Gastrocnemius medialis (tissue), 4 donors: ENCODE measurements at regions not wholly inside any gene's neighbourhood (a gene's known extent, or its start where the extent isn't known, plus 50 kb on each side); places are given as distances from the start of the nearest gene placed in this dataset.

Experiments
- POLR2A ChIP-seq, 2 donors: fragments of 450-650 bp; IDR thresholded peaks; one replicate each; pipeline ENCODE4 v1.6.1; 2017; ENCODE audit warnings: antibody characterized with exemption in 2 of 2, mild to moderate bottlenecking in 2 of 2, moderate library complexity in 2 of 2
- TF ChIP-seq, protein P1 (sequence below), 5 experiments: fragments of 450-650 bp in 3 of 5; fragments of 200-600 bp in 2 of 5; sonication (generic) in 2 of 5; IDR thresholded peaks in 4 of 5; conservative IDR thresholded peaks in 1 of 5; 1 replicate in 4 of 5; 2 replicates in 1 of 5; pipeline ENCODE4 v1.5.1; 2016 to 2019; ENCODE audit warnings: antibody characterized with exemption in 5 of 5, mild to moderate bottlenecking in 3 of 5, moderate library complexity in 3 of 5

DNA sequence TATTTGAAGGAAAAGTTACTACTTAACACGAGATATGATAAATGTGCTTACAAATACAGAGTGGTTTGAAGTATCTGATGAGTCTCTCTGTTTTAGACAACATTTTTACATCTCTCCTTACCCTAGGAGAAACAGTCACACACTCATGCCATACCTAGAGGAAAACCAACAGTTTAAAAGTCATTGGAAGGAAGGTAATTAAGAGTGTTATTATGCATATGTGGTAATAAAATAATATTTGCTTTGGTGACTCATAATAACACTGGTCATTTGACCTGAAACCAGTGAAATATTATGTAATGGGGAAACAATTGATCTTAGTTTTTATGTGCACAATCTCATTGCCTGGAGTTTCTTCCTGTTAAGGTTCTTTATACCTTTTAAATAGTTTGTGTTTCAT lies 136.9 kb upstream of the SOX21 start:
- TF ChIP-seq, protein P1, sequence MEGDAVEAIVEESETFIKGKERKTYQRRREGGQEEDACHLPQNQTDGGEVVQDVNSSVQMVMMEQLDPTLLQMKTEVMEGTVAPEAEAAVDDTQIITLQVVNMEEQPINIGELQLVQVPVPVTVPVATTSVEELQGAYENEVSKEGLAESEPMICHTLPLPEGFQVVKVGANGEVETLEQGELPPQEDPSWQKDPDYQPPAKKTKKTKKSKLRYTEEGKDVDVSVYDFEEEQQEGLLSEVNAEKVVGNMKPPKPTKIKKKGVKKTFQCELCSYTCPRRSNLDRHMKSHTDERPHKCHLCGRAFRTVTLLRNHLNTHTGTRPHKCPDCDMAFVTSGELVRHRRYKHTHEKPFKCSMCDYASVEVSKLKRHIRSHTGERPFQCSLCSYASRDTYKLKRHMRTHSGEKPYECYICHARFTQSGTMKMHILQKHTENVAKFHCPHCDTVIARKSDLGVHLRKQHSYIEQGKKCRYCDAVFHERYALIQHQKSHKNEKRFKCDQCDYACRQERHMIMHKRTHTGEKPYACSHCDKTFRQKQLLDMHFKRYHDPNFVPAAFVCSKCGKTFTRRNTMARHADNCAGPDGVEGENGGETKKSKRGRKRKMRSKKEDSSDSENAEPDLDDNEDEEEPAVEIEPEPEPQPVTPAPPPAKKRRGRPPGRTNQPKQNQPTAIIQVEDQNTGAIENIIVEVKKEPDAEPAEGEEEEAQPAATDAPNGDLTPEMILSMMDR (IDR thresholded peaks at IDR 0.05 in 4 of 5, conservative IDR thresholded peaks at IDR 0.05 in 1 of 5): no peak
- no peak for TF ChIP-seq POLR2A (IDR thresholded peaks at IDR 0.05)
